K562 (cell line): ENCODE measurements at regions not wholly inside any gene's neighbourhood (a gene's known extent, or its start where the extent isn't known, plus 50 kb on each side); places are given as distances from the start of the nearest gene placed in this dataset.
A peak's percentile ranks its signal among the peaks of the same experiment; 100 is the strongest.

Experiments used
- ATAC-seq: fragments of 200-7000 bp; cut with Tn5 transposase; 3 replicates; pipeline ENCODE4 v1.9.1; 2020; ENCODE audit warnings: moderate library complexity
- BruUV-seq: library from RNA; stranded (reverse); fragments of 400-500 nt; replicated peaks from 2 replicates; lab custom pipeline; 2021; lab: Mats Ljungman, UMichigan
- CTCF ChIA-PET: fragments of 300-600 bp; formaldehyde crosslinking; extraction: SDS; loops from one replicate; lab custom pipeline; 2021; ENCODE audit warnings: low intra/inter-chr PET ratio; lab: Yijun Ruan, JAX
- POLR2A ChIA-PET: fragments of 300-600, 350-650 bp; sonication (Branson Sonifier 250); formaldehyde crosslinking; extraction: SDS; loops from one replicate; lab custom pipeline; 2021; ENCODE audit warnings: antibody characterized with exemption, inconsistent platforms; lab: Yijun Ruan, JAX
- DNase-seq, 4 experiments: peaks; one replicate each; pipeline versions ENCODE4 v3.0.0 to v3.0.0-alpha.2; 2011 to 2018; ENCODE audit warnings: low spot score in 3 of 4, mixed read lengths in 3 of 4; ENCODE audit errors: extremely low read depth in 1 of 4
- FAIRE-seq: peaks from 2 replicates; lab custom pipeline; 2011; peaks lifted over from hg19 to GRCh38; lab: Jason Lieb, UNC
- H2AFZ ChIP-seq: 2 replicates; pipeline ENCODE4 v1.6.0; 2011; ENCODE audit warnings: low read depth, low read length, control low read depth, inconsistent platforms
- H3K27ac ChIP-seq: fragments of 200-600 bp; 3 replicates; pipeline ENCODE4 v1.8.0; 2011; ENCODE audit warnings: low read depth, mild to moderate bottlenecking, control low read depth, inconsistent platforms, low read length, moderate library complexity, mixed read lengths; ENCODE audit errors: extremely low read depth
- H3K27me3 ChIP-seq, 2 experiments: fragments of 300-600 bp in 1 of 2; 2 replicates in 1 of 2; 3 replicates in 1 of 2; pipeline versions ENCODE4 v1.6.0 to v1.8.0; 2011; ENCODE audit warnings: inconsistent platforms in 2 of 2, low read length in 2 of 2, mild to moderate bottlenecking in 1 of 2, mixed read lengths in 1 of 2, moderate library complexity in 1 of 2; ENCODE audit not compliant: control insufficient read depth in 2 of 2, insufficient read depth in 2 of 2
- H3K36me3 ChIP-seq: fragments of 300-600 bp; 3 replicates; pipeline ENCODE4 v1.8.0; 2011; ENCODE audit warnings: mild to moderate bottlenecking, low read length, inconsistent platforms; ENCODE audit not compliant: control insufficient read depth, insufficient read depth
- H3K4me1 ChIP-seq, 2 experiments: fragments of 200-600 bp in 1 of 2; replicated peaks in 1 of 2; 2 replicates in 1 of 2; 3 replicates in 1 of 2; pipeline versions ENCODE4 v1.5.1 to v1.8.0; 2011; ENCODE audit warnings: inconsistent platforms in 2 of 2, low read length in 2 of 2, mild to moderate bottlenecking in 1 of 2, mixed read lengths in 1 of 2, moderate library complexity in 1 of 2; ENCODE audit not compliant: control insufficient read depth in 2 of 2, insufficient read depth in 2 of 2
- H3K4me2 ChIP-seq: 2 replicates; pipeline ENCODE4 v1.6.1; 2011; ENCODE audit warnings: low read length, control low read depth, inconsistent platforms, mixed read lengths; ENCODE audit not compliant: insufficient read depth
- H3K4me3 ChIP-seq: fragments of 200-600 bp; sonication (generic), shearing (Covaris generic); 2 replicates; pipeline ENCODE4 v1.5.1; 2016; ENCODE audit warnings: control low read depth, inconsistent platforms
- H3K79me2 ChIP-seq: fragments of 200-600 bp; 3 replicates; pipeline ENCODE4 v1.8.0; 2011; ENCODE audit warnings: low read length, inconsistent platforms; ENCODE audit not compliant: control insufficient read depth, insufficient read depth
- H3K9ac ChIP-seq, 2 experiments: 2 replicates each; pipeline versions ENCODE4 v1.6.0 to v1.6.1; 2011; ENCODE audit warnings: low read depth in 2 of 2, low read length in 2 of 2, control low read depth in 1 of 2, inconsistent platforms in 1 of 2, mild to moderate bottlenecking in 1 of 2, mixed read lengths in 1 of 2; ENCODE audit not compliant: insufficient read depth in 1 of 2
- H3K9me1 ChIP-seq: one replicate; pipeline ENCODE4 v1.6.0; 2011; ENCODE audit warnings: inconsistent platforms, mild to moderate bottlenecking, low read length, moderate library complexity; ENCODE audit not compliant: control insufficient read depth, insufficient read depth
- H3K9me3 ChIP-seq: replicated peaks from 2 replicates; pipeline ENCODE4 v1.5.1; 2011; ENCODE audit warnings: low read depth, low read length, inconsistent platforms; ENCODE audit not compliant: control insufficient read depth, insufficient read depth
- H4K20me1 ChIP-seq: replicated peaks from 2 replicates; pipeline ENCODE4 v1.6.1; 2011; ENCODE audit warnings: low read length, inconsistent platforms, mixed read lengths; ENCODE audit not compliant: control insufficient read depth, insufficient read depth
- CEBPG ChIP-seq, 3 experiments: fragments of 200-800 bp in 1 of 3; sonication (Bioruptor generic) in 1 of 3; sonication (generic) in 1 of 3; formaldehyde crosslinking in 1 of 3; IDR thresholded peaks in 2 of 3; conservative IDR thresholded peaks in 1 of 3; 2 replicates each; pipeline versions ENCODE4 v1.6.1 to v1.8.0; 2016 to 2022; ENCODE audit warnings: missing compliant biosample characterization in 2 of 3, missing genetic modification characterization in 2 of 3, mild to moderate bottlenecking in 1 of 3, missing genetic modification reagents in 1 of 3
- OTX1 ChIP-seq: fragments of 450-650 bp; formaldehyde crosslinking; IDR thresholded peaks from 2 replicates; pipeline ENCODE4 v1.4.0; 2022; ENCODE audit warnings: mild to moderate bottlenecking
- WGBS: fragments of 100-300 bp; shearing (Covaris generic); methylation state at CpG from one replicate; pipeline ENCODE4 v1.1.6; 2016; ENCODE audit warnings: low coverage, mixed read lengths; ENCODE audit not compliant: insufficient coverage; ENCODE audit errors: missing lambda C conversion rate; 5-methylcytosine and 5-hydroxymethylcytosine counted together
- in situ Hi-C: fragments of 300-500 bp; cut with MboI; formaldehyde crosslinking; loops from 4 replicates; pipeline ENCODE4 v1.15.0; 2018; ENCODE audit warnings: inconsistent platforms, mixed read lengths
- intact Hi-C: fragments of 100-400 bp; cut with micrococcal nuclease; formaldehyde crosslinking; loops from 2 replicates; pipeline ENCODE4 v1.14.2; 2022
- TF ChIP-seq, protein P1 (sequence below): IDR thresholded peaks from 2 replicates; pipeline ENCODE4 v1.6.1; 2012; ENCODE audit warnings: low read depth, low read length, improper control_type of control experiment, borderline replicate concordance

DNA sequence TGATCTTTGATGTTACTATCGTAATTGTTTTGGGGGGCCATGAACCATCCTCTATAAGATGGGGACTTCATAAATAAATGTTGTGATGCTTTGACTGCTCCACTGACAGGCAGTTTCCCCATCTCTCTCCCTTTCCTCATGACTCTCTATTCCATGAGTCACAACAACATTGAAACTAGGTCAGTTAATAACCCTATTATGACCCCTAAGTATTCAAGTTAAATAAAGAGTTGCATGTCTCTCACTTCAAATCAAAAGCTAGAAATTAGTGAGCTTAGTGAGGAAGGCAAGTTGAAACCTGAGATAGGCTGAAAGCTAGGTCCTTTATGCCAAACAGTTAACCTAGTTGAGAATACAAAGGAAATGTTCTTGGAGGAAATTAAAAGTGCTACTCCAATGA is 491.0 kb downstream of the HAO1 start (continued):
- TF ChIP-seq, protein P1, sequence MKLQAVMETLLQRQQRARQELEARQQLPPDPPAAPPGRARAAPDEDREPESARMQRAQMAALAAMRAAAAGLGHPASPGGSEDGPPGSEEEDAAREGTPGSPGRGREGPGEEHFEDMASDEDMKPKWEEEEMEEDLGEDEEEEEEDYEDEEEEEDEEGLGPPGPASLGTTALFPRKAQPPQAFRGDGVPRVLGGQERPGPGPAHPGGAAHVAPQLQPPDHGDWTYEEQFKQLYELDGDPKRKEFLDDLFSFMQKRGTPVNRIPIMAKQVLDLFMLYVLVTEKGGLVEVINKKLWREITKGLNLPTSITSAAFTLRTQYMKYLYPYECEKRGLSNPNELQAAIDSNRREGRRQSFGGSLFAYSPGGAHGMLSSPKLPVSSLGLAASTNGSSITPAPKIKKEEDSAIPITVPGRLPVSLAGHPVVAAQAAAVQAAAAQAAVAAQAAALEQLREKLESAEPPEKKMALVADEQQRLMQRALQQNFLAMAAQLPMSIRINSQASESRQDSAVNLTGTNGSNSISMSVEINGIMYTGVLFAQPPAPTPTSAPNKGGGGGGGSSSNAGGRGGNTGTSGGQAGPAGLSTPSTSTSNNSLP: no peak

DNA sequence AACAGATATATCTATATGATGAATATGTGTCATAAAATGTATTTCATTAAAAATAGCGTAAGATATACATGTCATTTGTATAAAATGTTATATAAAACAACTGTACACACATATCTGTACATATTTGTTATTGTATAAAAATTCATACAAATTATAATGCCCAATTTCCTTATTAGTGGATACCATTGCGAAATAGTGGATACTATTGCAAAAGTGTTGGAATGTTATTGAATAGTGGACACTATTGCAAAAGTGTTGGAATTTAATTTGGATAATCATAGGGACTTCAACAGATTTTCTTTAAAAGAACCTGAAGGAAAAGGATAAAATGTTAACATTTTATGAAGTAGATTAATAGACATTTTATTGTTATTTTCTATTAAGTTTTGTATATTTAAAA is 487.4 kb downstream of the HAO1 start:
- no peak overlapping the region for H3K4me2 ChIP-seq
- H3K9me3 ChIP-seq: no peaks in the 10 kb centered on the region
- no peak overlapping the region for H2AFZ ChIP-seq
- H3K9ac ChIP-seq: no peak overlapping the region
- in situ Hi-C loops: no loop called here
- no peak for FAIRE-seq
- no peak overlapping the region for H3K4me3 ChIP-seq
- intact Hi-C loops: no loop called here
- BruUV-seq: no TSS peak
- 0% methylated on average over 2 of the region's 2 CpGs for WGBS
- H3K27ac ChIP-seq: no peak overlapping the region
- no peak for DNase-seq
- H3K4me1 ChIP-seq: no peaks in the 10 kb centered on the region
- POLR2A ChIA-PET: no interaction called here
- TF ChIP-seq OTX1 (CRISPR knock-in tag) (no peak), CEBPG (CRISPR knock-in tag; IDR thresholded peaks at IDR 0.05) (no peak), CEBPG (tag; conservative IDR thresholded peaks at IDR 0.05 in 1 of 2, IDR thresholded peaks at IDR 0.05 in 1 of 2) (0 out of 4 replicates have a peak, but pooled peaks of 1 of the 2 experiments have one; percentile 20)
- H3K27me3 ChIP-seq: no peaks in the 10 kb centered on the region
- ATAC-seq: no peak
- H3K9me1 ChIP-seq: no peaks in the 10 kb centered on the region
- H3K36me3 ChIP-seq: no peaks in the 10 kb centered on the region
- CTCF ChIA-PET: no interaction called here
- H4K20me1 ChIP-seq: no peaks in the 10 kb centered on the region
- H3K79me2 ChIP-seq: no peaks in the 10 kb centered on the region
